BE2C (cell line): ENCODE measurements at regions not wholly inside any gene's neighbourhood (a gene's known extent, or its start where the extent isn't known, plus 50 kb on each side); places are given as distances from the start of the nearest gene placed in this dataset.

Experiments used
- DNase-seq: peaks from one replicate; pipeline ENCODE4 v3.0.0-alpha.2; 2020
- H3K27me3 ChIP-seq: fragments of 250-450 bp; sonication (Bioruptor Pico); 2 replicates; pipeline ENCODE4 v1.5.1; 2020; ENCODE audit warnings: mild to moderate bottlenecking
- H3K36me3 ChIP-seq: fragments of 250-450 bp; sonication (Bioruptor Pico); 2 replicates; pipeline ENCODE4 v1.5.1; 2020; ENCODE audit warnings: mild to moderate bottlenecking
- H3K4me1 ChIP-seq: fragments of 250-450 bp; sonication (Bioruptor Pico); 2 replicates; pipeline ENCODE4 v1.5.1; 2020
- H3K4me3 ChIP-seq: 2 replicates; pipeline ENCODE4 v1.5.1; 2011; ENCODE audit warnings: low read depth, low read length
- H3K9me3 ChIP-seq: fragments of 250-450 bp; sonication (Bioruptor Pico); 2 replicates; pipeline ENCODE4 v1.5.1; 2020
- CTCF ChIP-seq: IDR thresholded peaks from 2 replicates; pipeline ENCODE4 v1.5.1; 2012; ENCODE audit warnings: mild to moderate bottlenecking, low read depth, low read length

GRCh38 chr2:136236019-136236418 lies 118.1 kb upstream of the CXCR4 start:
- H3K9me3 ChIP-seq = no peaks in the 10 kb centered on the region
- no peak overlapping the region for H3K4me3 ChIP-seq
- TF ChIP-seq CTCF = no peak
- no peaks in the 10 kb centered on the region for H3K36me3 ChIP-seq
- no peak for DNase-seq
- no peaks in the 10 kb centered on the region for H3K4me1 ChIP-seq
- no peaks in the 10 kb centered on the region for H3K27me3 ChIP-seq

DNA sequence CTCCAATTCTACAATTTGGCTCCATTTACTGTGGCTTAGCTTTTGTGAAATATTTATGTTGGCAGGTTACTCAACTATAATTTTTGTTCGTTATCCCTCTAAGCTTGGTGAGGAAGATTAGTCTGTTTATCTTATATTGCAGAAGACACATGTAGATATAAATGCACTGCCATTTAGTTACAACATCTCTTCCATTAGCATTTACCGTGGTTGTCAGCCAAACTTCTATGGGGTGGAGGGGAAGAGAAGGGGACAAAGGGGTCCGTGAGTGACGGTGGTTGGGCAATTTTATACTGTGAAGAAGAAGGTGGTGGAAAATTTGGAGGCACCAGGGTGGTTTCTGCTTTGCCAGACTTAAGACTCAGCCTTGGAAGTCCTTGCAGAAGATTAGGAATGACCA lies 117.6 kb upstream of the CXCR4 start:
- DNase-seq = no peak
- no peaks in the 10 kb centered on the region for H3K27me3 ChIP-seq
- no peaks in the 10 kb centered on the region for H3K36me3 ChIP-seq
- no peak for TF ChIP-seq CTCF
- no peaks in the 10 kb centered on the region for H3K9me3 ChIP-seq
- no peak overlapping the region for H3K4me3 ChIP-seq
- H3K4me1 ChIP-seq = no peaks in the 10 kb centered on the region

DNA sequence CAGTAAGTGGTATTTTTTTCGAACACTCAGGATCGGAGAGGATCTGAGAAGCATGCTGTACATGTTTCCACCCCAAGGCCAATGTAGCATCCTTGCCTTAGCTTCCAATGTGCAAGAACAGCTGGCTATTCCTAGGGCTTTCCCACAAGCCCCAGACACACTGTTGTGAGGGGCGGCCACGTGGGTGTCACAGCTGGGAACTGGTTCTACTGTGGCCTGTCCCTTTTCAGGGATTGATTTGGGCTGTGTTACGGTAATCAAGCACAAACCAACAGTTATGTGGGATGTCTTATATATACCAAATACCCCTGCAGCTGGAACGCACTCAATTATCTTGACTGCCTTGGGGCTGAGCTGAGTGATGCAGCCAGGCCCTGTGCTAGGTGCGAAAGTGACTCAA lies 116.3 kb upstream of the CXCR4 start:
- Histone ChIP-seq H3K27me3 (no peaks in the 10 kb centered on the region), H3K36me3 (no peaks in the 10 kb centered on the region), H3K4me3 (no peak overlapping the region), H3K4me1 (no peaks in the 10 kb centered on the region), H3K9me3 (no peaks in the 10 kb centered on the region)
- no peak for TF ChIP-seq CTCF
- no peak for DNase-seq

- Histone ChIP-seq H3K27me3 (no peaks in the 10 kb centered on the region), H3K4me3 (no peak overlapping the region), H3K9me3 (no peaks in the 10 kb centered on the region), H3K36me3 (no peaks in the 10 kb centered on the region), H3K4me1 (no peaks in the 10 kb centered on the region)
- DNase-seq = no peak
- TF ChIP-seq CTCF = no peak
These were observed 115.3 kb upstream of the CXCR4 start for GRCh38 chr2:136233298-136233697.

- no peak for TF ChIP-seq CTCF
- Histone ChIP-seq H3K4me1 (no peaks in the 10 kb centered on the region), H3K9me3 (no peaks in the 10 kb centered on the region), H3K27me3 (no peaks in the 10 kb centered on the region), H3K36me3 (no peaks in the 10 kb centered on the region), H3K4me3 (no peak overlapping the region)
- no peak for DNase-seq
These were observed 114.7 kb upstream of the CXCR4 start for GRCh38 chr2:136232456-136233172.

DNA sequence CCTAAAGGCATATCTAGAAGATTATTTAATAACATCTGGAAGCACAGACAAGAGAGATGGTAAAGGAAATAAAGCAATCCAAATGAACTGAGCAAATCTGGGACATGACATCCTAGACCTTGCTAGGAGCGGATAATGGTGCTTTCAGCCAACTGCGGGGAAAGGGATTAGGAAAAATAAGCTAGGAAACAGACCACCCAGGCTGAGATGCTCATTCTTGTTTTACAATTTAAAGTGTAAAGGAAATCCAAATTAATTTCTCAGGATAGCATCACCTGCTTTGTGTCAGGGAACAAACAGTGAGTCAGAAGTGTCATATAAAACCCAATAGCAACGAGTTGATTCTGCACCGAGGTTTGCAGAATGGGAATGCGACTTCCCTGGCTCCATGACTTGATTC lies 112.5 kb upstream of the CXCR4 start:
- TF ChIP-seq CTCF = no peak
- H3K9me3 ChIP-seq = no peaks in the 10 kb centered on the region
- H3K4me1 ChIP-seq = no peaks in the 10 kb centered on the region
- no peaks in the 10 kb centered on the region for H3K36me3 ChIP-seq
- DNase-seq = no peak
- H3K4me3 ChIP-seq = no peak overlapping the region
- H3K27me3 ChIP-seq = no peaks in the 10 kb centered on the region
